Fibroblast of the aortic adventitia (primary cell): ENCODE measurements at regions not wholly inside any gene's neighbourhood (a gene's known extent, or its start where the extent isn't known, plus 50 kb on each side); places are given as distances from the start of the nearest gene placed in this dataset.
"Not testable (repeated sequence)": the region's sequence is repeated elsewhere in the genome, so short reads cannot be mapped to it uniquely, and the experiment has no call there.

ENCODE experiments used
- DNase-seq: peaks from one replicate; pipeline ENCODE4 v3.0.0-alpha.2; 2010; ENCODE audit warnings: low read depth
- H3K4me3 ChIP-seq: 2 replicates; pipeline ENCODE4 v1.5.1; 2011; ENCODE audit warnings: low read depth, mild to moderate bottlenecking, control low read depth, low read length, moderate library complexity
- CTCF ChIP-seq: IDR thresholded peaks from 2 replicates; pipeline ENCODE4 v1.5.1; 2011; ENCODE audit warnings: mild to moderate bottlenecking, low read length, control low read depth, inconsistent platforms; ENCODE audit not compliant: insufficient read depth

- TF ChIP-seq CTCF = no peak
- H3K4me3 ChIP-seq = no peak overlapping the region
- DNase-seq = no peak
Measured at GRCh38 chr4:132479543-132479942, 669.6 kb upstream of the PCDH10 start.

GRCh38 chr4:132488555-132488954, 660.5 kb upstream of the PCDH10 start:
- no peak for DNase-seq
- no peak overlapping the region for H3K4me3 ChIP-seq
- no peak for TF ChIP-seq CTCF

GRCh38 chr4:132493476-132493875, 655.6 kb upstream of the PCDH10 start:
- no peak overlapping the region for H3K4me3 ChIP-seq
- no peak for TF ChIP-seq CTCF
- DNase-seq = peak; percentile 0

- not testable (repeated sequence) for H3K4me3 ChIP-seq, DNase-seq
Measured at GRCh38 chr4:132495267-132495812, 653.8 kb upstream of the PCDH10 start.

- TF ChIP-seq CTCF = no peak
Measured at GRCh38 chr4:132498215-132498614, 650.9 kb upstream of the PCDH10 start.

DNA sequence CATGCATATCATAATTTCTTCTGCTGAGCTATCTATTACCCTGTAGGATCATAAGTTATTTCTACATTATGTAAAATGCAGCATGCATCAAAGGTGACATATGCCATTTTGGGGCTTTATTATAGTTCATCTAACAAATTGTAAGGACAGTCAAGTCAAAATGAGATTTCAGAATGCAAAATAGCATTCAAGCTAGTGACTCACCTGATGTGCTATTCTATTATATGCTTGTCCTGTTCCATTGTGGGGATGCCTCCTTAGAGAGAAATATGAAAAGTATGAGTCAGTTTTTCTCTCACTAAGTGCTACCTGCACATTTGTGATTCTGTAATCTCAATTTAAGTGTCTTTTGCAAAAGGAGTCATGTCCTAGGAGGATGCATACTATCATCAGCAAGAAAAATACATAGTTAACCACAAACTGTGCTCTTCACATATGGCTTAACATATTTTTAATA, 647.0 kb upstream of the PCDH10 start:
- TF ChIP-seq CTCF = no peak
- no peak overlapping the region for H3K4me3 ChIP-seq
- DNase-seq = no peak

More at GRCh38 chr4:132498215-132498614, 650.9 kb upstream of the PCDH10 start:
- no peak for DNase-seq
- H3K4me3 ChIP-seq = no peak overlapping the region

DNA sequence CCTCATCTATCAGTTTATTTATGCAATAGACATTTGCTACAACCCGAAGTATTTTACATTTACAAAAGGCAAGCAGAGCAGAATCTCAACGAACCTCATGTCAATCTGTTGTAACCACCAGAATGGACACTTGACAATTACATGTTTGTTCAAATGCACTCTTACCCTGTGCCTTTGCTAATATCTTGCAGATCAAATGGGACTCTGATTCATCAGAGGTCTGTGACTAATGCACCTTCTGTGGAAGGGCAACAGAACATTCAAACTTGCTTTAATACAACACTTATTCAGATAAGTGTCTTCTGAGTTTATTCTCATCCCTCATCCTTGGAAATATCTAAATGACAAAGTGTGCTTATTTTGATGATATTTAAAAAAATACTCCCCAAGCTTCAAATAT, 644.7 kb upstream of the PCDH10 start:
- TF ChIP-seq CTCF = no peak
- DNase-seq = no peak
- no peak overlapping the region for H3K4me3 ChIP-seq
